Mesodermal cell (in vitro differentiated cells): ENCODE measurements at regions not wholly inside any gene's neighbourhood (a gene's known extent, or its start where the extent isn't known, plus 50 kb on each side); places are given as distances from the start of the nearest gene placed in this dataset.

Experiments
- H3K27ac ChIP-seq: 2 replicates; pipeline ENCODE4 v1.7.0; 2013; ENCODE audit warnings: mild to moderate bottlenecking, low read depth, low read length, moderate library complexity; ENCODE audit not compliant: severe bottlenecking
- H3K36me3 ChIP-seq: 2 replicates; pipeline ENCODE4 v1.7.1; 2013; ENCODE audit warnings: mild to moderate bottlenecking, low read length, moderate library complexity; ENCODE audit not compliant: control insufficient read depth, insufficient read depth
- H3K4me1 ChIP-seq: one replicate; pipeline ENCODE4 v1.7.1; 2013; ENCODE audit warnings: mild to moderate bottlenecking, low read length; ENCODE audit not compliant: insufficient read depth, control insufficient read depth, poor library complexity, severe bottlenecking
- H3K4me3 ChIP-seq: 2 replicates; pipeline ENCODE4 v1.7.0; 2013; ENCODE audit warnings: low read length, control low read depth, mild to moderate bottlenecking; ENCODE audit not compliant: insufficient read depth, poor library complexity, severe bottlenecking; ENCODE audit errors: extremely low read depth
- H3K9me3 ChIP-seq: 2 replicates; pipeline ENCODE4 v1.7.1; 2013; ENCODE audit warnings: mild to moderate bottlenecking, low read length, moderate library complexity; ENCODE audit not compliant: control insufficient read depth
- WGBS, 2 experiments: methylation state at CpG; one replicate each; pipeline ENCODE4 v1.1.5; 2013; ENCODE audit warnings: missing lambda C conversion rate in 2 of 2; ENCODE audit not compliant: insufficient coverage in 2 of 2; 5-methylcytosine and 5-hydroxymethylcytosine counted together

GRCh38 chr2:180481998-180482397, 474.9 kb upstream of the CWC22 start:
- Histone ChIP-seq H3K4me1 (no peaks in the 10 kb centered on the region), H3K27ac (no peak overlapping the region), H3K36me3 (no peaks in the 10 kb centered on the region), H3K9me3 (no peaks in the 10 kb centered on the region), H3K4me3 (no peak overlapping the region)
- 100% methylated on average over 1 of the region's 2 CpGs; no CpG with 5 or more reads in 1 of the 2 experiments for WGBS, 2 experiments

- Histone ChIP-seq H3K4me3 (no peak overlapping the region), H3K4me1 (no peaks in the 10 kb centered on the region), H3K27ac (no peak overlapping the region)
These were observed 471.8 kb upstream of the CWC22 start for GRCh38 chr2:180478883-180479282.

GRCh38 chr2:180474716-180475115, 467.6 kb upstream of the CWC22 start:
- Histone ChIP-seq H3K9me3 (no peaks in the 10 kb centered on the region), H3K4me1 (no peaks in the 10 kb centered on the region), H3K27ac (no peak overlapping the region)

More at GRCh38 chr2:180478883-180479282, 471.8 kb upstream of the CWC22 start:
- Histone ChIP-seq H3K36me3 (no peaks in the 10 kb centered on the region), H3K9me3 (no peaks in the 10 kb centered on the region)

GRCh38 chr2:180473456-180473855, 466.4 kb upstream of the CWC22 start:
- WGBS, 2 experiments, result 100% methylated on average over 1 of the region's 1 CpG; no CpG with 5 or more reads in 1 of the 2 experiments
- H3K4me1 ChIP-seq, result no peaks in the 10 kb centered on the region
- H3K9me3 ChIP-seq, result no peaks in the 10 kb centered on the region
- H3K27ac ChIP-seq, result no peak overlapping the region
- H3K36me3 ChIP-seq, result no peaks in the 10 kb centered on the region
- no peak overlapping the region for H3K4me3 ChIP-seq

More at GRCh38 chr2:180474716-180475115, 467.6 kb upstream of the CWC22 start:
- H3K4me3 ChIP-seq, result no peak overlapping the region
- H3K36me3 ChIP-seq, result no peaks in the 10 kb centered on the region

GRCh38 chr2:180472133-180472532, 465.0 kb upstream of the CWC22 start:
- H3K9me3 ChIP-seq, result peaks cover 3% of the 10 kb centered on the region
- H3K4me3 ChIP-seq, result no peak overlapping the region
- 78% methylated on average over 1 of the region's 1 CpG; no CpG with 5 or more reads in 1 of the 2 experiments for WGBS, 2 experiments
- no peak overlapping the region for H3K27ac ChIP-seq
- no peaks in the 10 kb centered on the region for H3K36me3 ChIP-seq
- no peaks in the 10 kb centered on the region for H3K4me1 ChIP-seq

- H3K4me1 ChIP-seq, result no peaks in the 10 kb centered on the region
- peaks cover 3% of the 10 kb centered on the region for H3K9me3 ChIP-seq
- no peaks in the 10 kb centered on the region for H3K36me3 ChIP-seq
- no peak overlapping the region for H3K4me3 ChIP-seq
- H3K27ac ChIP-seq, result no peak overlapping the region
These were observed 456.5 kb upstream of the CWC22 start for GRCh38 chr2:180463608-180464007.

GRCh38 chr2:180461761-180462160, 454.7 kb upstream of the CWC22 start:
- H3K27ac ChIP-seq, result no peak overlapping the region
- no peaks in the 10 kb centered on the region for H3K9me3 ChIP-seq
- H3K4me3 ChIP-seq, result no peak overlapping the region
- no peaks in the 10 kb centered on the region for H3K36me3 ChIP-seq
- H3K4me1 ChIP-seq, result no peaks in the 10 kb centered on the region
- 86 to 92% methylated on average over 3 of the region's 3 CpGs for WGBS, 2 experiments

- H3K4me1 ChIP-seq, result no peaks in the 10 kb centered on the region
- no peak overlapping the region for H3K27ac ChIP-seq
- no peak overlapping the region for H3K4me3 ChIP-seq
- WGBS, 2 experiments, result 100% methylated on average over 1 of the region's 3 CpGs; no CpG with 5 or more reads in 1 of the 2 experiments
- no peaks in the 10 kb centered on the region for H3K9me3 ChIP-seq
- H3K36me3 ChIP-seq, result no peaks in the 10 kb centered on the region
These were observed 449.7 kb upstream of the CWC22 start for GRCh38 chr2:180456801-180457200.

- Histone ChIP-seq H3K9me3 (no peaks in the 10 kb centered on the region), H3K4me3 (no peak overlapping the region), H3K27ac (no peak overlapping the region), H3K36me3 (no peaks in the 10 kb centered on the region), H3K4me1 (no peaks in the 10 kb centered on the region)
These were observed 443.7 kb upstream of the CWC22 start for GRCh38 chr2:180450841-180451240.

- no peak overlapping the region for H3K4me3 ChIP-seq
- no CpG with 5 or more reads among the region's 3 CpGs for WGBS, 2 experiments
These were observed 442.2 kb upstream of the CWC22 start for GRCh38 chr2:180449171-180449915.

GRCh38 chr2:180446492-180446891, 439.4 kb upstream of the CWC22 start:
- H3K4me1 ChIP-seq, result no peaks in the 10 kb centered on the region
- no peaks in the 10 kb centered on the region for H3K9me3 ChIP-seq
- H3K27ac ChIP-seq, result no peak overlapping the region
- H3K4me3 ChIP-seq, result no peak overlapping the region
- no peaks in the 10 kb centered on the region for H3K36me3 ChIP-seq
- 86 to 98% methylated on average over 4 of the region's 6 CpGs for WGBS, 2 experiments

More at GRCh38 chr2:180449171-180449915, 442.2 kb upstream of the CWC22 start:
- Histone ChIP-seq H3K36me3 (no peaks in the 10 kb centered on the region), H3K4me1 (no peaks in the 10 kb centered on the region), H3K9me3 (no peaks in the 10 kb centered on the region), H3K27ac (no peak overlapping the region)
